ENCODE measurements at regions not wholly inside any gene's neighbourhood (a gene's known extent, or its start where the extent isn't known, plus 50 kb on each side); places are given as distances from the start of the nearest gene placed in this dataset.

DNA sequence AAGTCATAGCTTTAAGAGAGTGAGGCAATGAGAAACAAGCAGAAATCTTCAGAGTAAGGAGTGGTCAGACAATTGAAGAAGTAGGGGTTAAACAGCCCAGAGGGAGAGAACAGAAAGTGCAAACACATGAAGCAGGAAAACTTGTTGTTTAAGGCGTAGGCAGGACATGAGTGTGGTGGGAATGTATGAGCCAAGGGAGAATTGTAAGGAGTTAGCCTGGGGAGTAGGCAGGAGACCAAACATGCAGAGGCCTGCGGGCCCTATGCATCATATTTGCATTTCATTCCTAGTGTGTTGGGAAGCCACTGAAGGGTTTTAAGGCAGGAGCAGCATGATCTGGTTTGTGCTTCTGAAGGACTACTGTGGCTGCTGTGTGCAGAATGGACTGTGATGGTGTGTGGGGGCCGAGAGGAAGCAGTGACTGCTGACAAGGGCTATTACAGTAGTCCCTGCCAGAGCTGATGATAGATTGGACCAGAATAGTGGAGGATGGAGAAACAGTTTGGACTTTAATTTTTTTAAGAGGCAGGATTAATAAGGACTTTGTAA, 179.9 kb upstream of the C11orf87 start:
- Histone ChIP-seq H3K27ac (no peak overlapping the region), H3K9me3 (no peaks in the 10 kb centered on the region)
- intact Hi-C loops (cut with DNase I; ENCODE audit: low total_unique reads), result no loop called here

DNA sequence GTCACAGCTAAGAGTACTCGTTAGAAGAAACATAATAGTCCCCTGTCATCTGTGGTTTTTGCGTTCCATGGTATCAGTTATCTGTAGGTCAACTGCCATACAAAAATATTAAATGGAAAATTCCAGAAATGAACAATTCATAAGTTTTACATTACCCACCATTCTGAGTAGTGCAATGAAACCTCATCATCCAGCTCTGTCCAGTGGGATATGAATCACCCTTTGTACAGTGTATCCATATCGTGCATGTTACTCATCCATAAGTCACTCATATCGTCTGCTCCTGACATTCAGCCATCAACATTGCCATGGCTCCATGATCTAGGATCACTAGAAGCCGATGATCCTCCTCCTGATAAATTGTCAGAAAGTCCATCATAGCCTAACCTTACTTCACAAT, 174.9 kb upstream of the C11orf87 start:
- intact Hi-C loops (cut with DNase I; ENCODE audit: low total_unique reads), result no loop called here
- no peak overlapping the region for H3K27ac ChIP-seq
- H3K27me3 ChIP-seq, result no peaks in the 10 kb centered on the region
- H3K9me3 ChIP-seq, result no peaks in the 10 kb centered on the region
- TF ChIP-seq, protein P1, sequence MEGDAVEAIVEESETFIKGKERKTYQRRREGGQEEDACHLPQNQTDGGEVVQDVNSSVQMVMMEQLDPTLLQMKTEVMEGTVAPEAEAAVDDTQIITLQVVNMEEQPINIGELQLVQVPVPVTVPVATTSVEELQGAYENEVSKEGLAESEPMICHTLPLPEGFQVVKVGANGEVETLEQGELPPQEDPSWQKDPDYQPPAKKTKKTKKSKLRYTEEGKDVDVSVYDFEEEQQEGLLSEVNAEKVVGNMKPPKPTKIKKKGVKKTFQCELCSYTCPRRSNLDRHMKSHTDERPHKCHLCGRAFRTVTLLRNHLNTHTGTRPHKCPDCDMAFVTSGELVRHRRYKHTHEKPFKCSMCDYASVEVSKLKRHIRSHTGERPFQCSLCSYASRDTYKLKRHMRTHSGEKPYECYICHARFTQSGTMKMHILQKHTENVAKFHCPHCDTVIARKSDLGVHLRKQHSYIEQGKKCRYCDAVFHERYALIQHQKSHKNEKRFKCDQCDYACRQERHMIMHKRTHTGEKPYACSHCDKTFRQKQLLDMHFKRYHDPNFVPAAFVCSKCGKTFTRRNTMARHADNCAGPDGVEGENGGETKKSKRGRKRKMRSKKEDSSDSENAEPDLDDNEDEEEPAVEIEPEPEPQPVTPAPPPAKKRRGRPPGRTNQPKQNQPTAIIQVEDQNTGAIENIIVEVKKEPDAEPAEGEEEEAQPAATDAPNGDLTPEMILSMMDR (IDR thresholded peaks at IDR 0.05), result no peak
- no peaks in the 10 kb centered on the region for H3K4me1 ChIP-seq
- H3K4me3 ChIP-seq, result no peak overlapping the region
- no peaks in the 10 kb centered on the region for H3K36me3 ChIP-seq
- DNase-seq, result no peak

More for the DNA sequence above, 179.9 kb upstream of the C11orf87 start:
- no peak overlapping the region for H3K4me3 ChIP-seq
- DNase-seq, result no peak
- no peaks in the 10 kb centered on the region for H3K27me3 ChIP-seq
- no peaks in the 10 kb centered on the region for H3K36me3 ChIP-seq
- no peaks in the 10 kb centered on the region for H3K4me1 ChIP-seq
- TF ChIP-seq, protein P1 (IDR thresholded peaks at IDR 0.05), result no peak

DNA sequence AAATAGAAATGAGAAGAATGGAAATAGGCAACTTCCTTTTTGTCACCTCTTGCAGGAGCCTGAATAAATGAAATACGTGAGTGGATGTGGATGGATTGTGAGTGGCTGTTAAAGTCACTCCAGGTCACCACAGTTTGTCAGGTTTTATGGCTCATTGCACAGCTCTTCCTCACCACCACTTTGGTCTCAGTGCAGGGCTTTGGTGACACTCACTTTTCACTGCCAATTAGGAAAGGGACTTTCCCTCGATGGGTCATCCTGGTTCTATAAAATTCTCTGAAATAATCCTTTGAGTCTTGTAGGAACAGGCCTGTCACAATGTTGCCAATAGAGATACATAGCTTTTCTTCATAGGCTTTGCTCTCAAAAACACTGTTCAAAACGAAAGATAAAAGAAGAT, 172.4 kb upstream of the C11orf87 start:
- no peak overlapping the region for H3K27ac ChIP-seq
- TF ChIP-seq, protein P1 (IDR thresholded peaks at IDR 0.05), result no peak
- H3K4me1 ChIP-seq, result no peaks in the 10 kb centered on the region
- no peaks in the 10 kb centered on the region for H3K36me3 ChIP-seq
- no peaks in the 10 kb centered on the region for H3K27me3 ChIP-seq
- intact Hi-C loops (cut with DNase I; ENCODE audit: low total_unique reads), result no loop called here
- DNase-seq, result no peak
- no peak overlapping the region for H3K4me3 ChIP-seq
- no peaks in the 10 kb centered on the region for H3K9me3 ChIP-seq

DNA sequence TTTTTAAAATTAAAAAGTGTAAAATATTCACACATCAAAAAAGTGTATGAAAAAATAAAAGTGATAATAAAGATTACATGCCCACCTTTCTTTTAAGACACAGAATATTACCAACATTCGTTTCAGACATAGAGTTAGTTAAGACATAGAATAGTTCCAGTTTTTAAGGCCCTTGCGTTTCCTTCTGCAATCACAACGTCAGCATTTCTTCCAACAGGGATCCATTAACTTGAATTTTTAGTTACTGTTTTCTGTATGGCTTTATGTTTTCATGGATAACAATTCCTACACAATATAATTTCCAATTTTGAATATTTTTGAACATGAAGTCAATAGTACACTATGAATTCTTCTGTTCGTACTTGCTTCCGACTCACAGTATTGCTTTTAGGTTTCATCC, 170.8 kb upstream of the C11orf87 start:
- no peaks in the 10 kb centered on the region for H3K4me1 ChIP-seq
- no peaks in the 10 kb centered on the region for H3K36me3 ChIP-seq
- no peaks in the 10 kb centered on the region for H3K9me3 ChIP-seq
- no peaks in the 10 kb centered on the region for H3K27me3 ChIP-seq
- intact Hi-C loops (cut with DNase I; ENCODE audit: low total_unique reads), result no loop called here
- DNase-seq, result no peak
- TF ChIP-seq, protein P1 (IDR thresholded peaks at IDR 0.05), result no peak
- no peak overlapping the region for H3K4me3 ChIP-seq
- no peak overlapping the region for H3K27ac ChIP-seq

DNA sequence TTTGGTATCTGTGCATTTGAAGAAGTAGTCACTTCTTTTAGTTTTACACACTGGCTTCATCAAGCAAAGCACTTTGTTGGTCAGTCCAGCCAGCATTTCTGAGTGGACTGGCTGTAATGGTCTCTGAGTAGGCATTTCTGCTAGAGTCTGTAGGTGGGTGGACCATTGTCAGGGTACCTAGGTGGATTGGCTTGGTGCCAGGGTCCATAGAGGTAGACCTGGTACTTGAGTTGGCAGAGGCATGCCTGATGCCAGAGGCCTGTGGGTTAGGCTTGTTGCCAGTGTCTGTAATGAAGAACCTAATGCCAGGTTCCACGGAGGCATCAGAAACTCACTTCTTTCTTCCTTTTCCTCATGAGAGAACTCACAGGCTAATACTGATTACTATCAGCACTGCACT, 157.9 kb upstream of the C11orf87 start:
- Histone ChIP-seq H3K4me3 (no peak overlapping the region), H3K4me1 (no peaks in the 10 kb centered on the region), H3K36me3 (no peaks in the 10 kb centered on the region), H3K27me3 (no peaks in the 10 kb centered on the region), H3K27ac (no peak overlapping the region), H3K9me3 (peaks cover 0 to 22% (median 18%) of the 10 kb centered on the region in 3 donors)
- DNase-seq, result no peak
- TF ChIP-seq, protein P1 (IDR thresholded peaks at IDR 0.05), result no peak
- intact Hi-C loops (cut with DNase I; ENCODE audit: low total_unique reads), result no loop called here

Data from tibial artery (tissue), 4 donors.